Gastrocnemius medialis (tissue), 4 donors: ENCODE measurements at regions not wholly inside any gene's neighbourhood (a gene's known extent, or its start where the extent isn't known, plus 50 kb on each side); places are given as distances from the start of the nearest gene placed in this dataset.
A peak's percentile ranks its signal among the peaks of the same experiment; 100 is the strongest.

Experiments
- ATAC-seq, 2 donors: fragments of 150-250 bp; one replicate each; pipeline ENCODE4 v1.9.1; 2016
- DNase-seq, 2 donors: peaks; one replicate each; pipeline ENCODE4 v3.0.0-alpha.2; 2019
- H3K27ac ChIP-seq, 4 donors: fragments of 200-600 bp; sonication (generic); 1 replicate in 1 of 4; 2 replicates in 3 of 4; pipeline ENCODE4 v1.5.1; 2016 to 2018; ENCODE audit warnings: mild to moderate bottlenecking in 2 of 4, moderate library complexity in 1 of 4
- H3K27me3 ChIP-seq, 3 donors: fragments of 200-600 bp; sonication (generic) in 2 of 3; 1 replicate in 1 of 3; 2 replicates in 2 of 3; pipeline versions ENCODE4 v1.5.1 to v1.6.0; 2016 to 2019; ENCODE audit warnings: mild to moderate bottlenecking in 1 of 3, moderate library complexity in 1 of 3
- H3K36me3 ChIP-seq, 2 donors: fragments of 200-600 bp; sonication (generic) in 1 of 2; one replicate each; pipeline ENCODE4 v1.5.1; 2017 to 2018
- H3K4me1 ChIP-seq, 2 donors: fragments of 200-600 bp; sonication (generic) in 1 of 2; one replicate each; pipeline ENCODE4 v1.5.1; 2016 to 2017; ENCODE audit warnings: mild to moderate bottlenecking in 2 of 2
- H3K4me3 ChIP-seq, 4 donors: fragments of 200-600 bp; sonication (generic) in 3 of 4; 1 replicate in 1 of 4; 2 replicates in 3 of 4; pipeline ENCODE4 v1.5.1; 2016 to 2019; ENCODE audit warnings: mild to moderate bottlenecking in 2 of 4
- H3K9me3 ChIP-seq, 3 donors: fragments of 200-600 bp; sonication (generic) in 2 of 3; 1 replicate in 1 of 3; 2 replicates in 2 of 3; pipeline ENCODE4 v1.5.1; 2016 to 2019
- POLR2A ChIP-seq, 2 donors: fragments of 450-650 bp; IDR thresholded peaks; one replicate each; pipeline ENCODE4 v1.6.1; 2017; ENCODE audit warnings: antibody characterized with exemption in 2 of 2, mild to moderate bottlenecking in 2 of 2, moderate library complexity in 2 of 2
- in situ Hi-C, 4 donors: fragments of 200-750 bp; cut with MboI; loops; one replicate each; pipeline versions ENCODE4 v1.15.0 to v1.8.0; 2017; ENCODE audit warnings: low sequenced_read_pairs in 4 of 4
- intact Hi-C: fragments of 100-400 bp; cut with DNase I; formaldehyde crosslinking; loops from one replicate; pipeline ENCODE4 v1.15.1; 2023; ENCODE audit warnings: low total_unique reads
- TF ChIP-seq, protein P1 (sequence below), 5 experiments: fragments of 450-650 bp in 3 of 5; fragments of 200-600 bp in 2 of 5; sonication (generic) in 2 of 5; IDR thresholded peaks in 4 of 5; conservative IDR thresholded peaks in 1 of 5; 1 replicate in 4 of 5; 2 replicates in 1 of 5; pipeline ENCODE4 v1.5.1; 2016 to 2019; ENCODE audit warnings: antibody characterized with exemption in 5 of 5, mild to moderate bottlenecking in 3 of 5, moderate library complexity in 3 of 5

DNA sequence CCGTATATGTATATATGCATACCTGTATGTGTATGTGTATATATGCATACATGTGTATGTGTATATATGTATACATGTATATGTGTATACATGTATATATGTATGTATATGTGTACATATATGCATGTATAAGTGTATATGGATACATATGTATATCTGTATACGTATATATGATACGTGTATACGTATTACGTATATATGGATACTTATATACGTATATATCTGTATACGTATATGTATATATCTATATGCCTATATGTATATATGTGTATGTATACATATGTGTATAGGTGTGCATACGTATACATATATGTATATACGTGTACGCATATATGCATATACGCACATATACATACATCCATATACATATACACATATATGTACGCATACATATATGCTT lies 681.6 kb upstream of the ANO3 start:
- no peak overlapping the region for H3K4me3 ChIP-seq
- H3K4me1 ChIP-seq = peaks cover 0 to 3% of the 10 kb centered on the region in 2 donors
- in situ Hi-C loops (no loop called here), intact Hi-C loops (no loop called here)
- DNase-seq (no peak), ATAC-seq (no peak)
- H3K36me3 ChIP-seq = no peaks in the 10 kb centered on the region
- no peak for TF ChIP-seq POLR2A (IDR thresholded peaks at IDR 0.05)
- TF ChIP-seq, protein P1, sequence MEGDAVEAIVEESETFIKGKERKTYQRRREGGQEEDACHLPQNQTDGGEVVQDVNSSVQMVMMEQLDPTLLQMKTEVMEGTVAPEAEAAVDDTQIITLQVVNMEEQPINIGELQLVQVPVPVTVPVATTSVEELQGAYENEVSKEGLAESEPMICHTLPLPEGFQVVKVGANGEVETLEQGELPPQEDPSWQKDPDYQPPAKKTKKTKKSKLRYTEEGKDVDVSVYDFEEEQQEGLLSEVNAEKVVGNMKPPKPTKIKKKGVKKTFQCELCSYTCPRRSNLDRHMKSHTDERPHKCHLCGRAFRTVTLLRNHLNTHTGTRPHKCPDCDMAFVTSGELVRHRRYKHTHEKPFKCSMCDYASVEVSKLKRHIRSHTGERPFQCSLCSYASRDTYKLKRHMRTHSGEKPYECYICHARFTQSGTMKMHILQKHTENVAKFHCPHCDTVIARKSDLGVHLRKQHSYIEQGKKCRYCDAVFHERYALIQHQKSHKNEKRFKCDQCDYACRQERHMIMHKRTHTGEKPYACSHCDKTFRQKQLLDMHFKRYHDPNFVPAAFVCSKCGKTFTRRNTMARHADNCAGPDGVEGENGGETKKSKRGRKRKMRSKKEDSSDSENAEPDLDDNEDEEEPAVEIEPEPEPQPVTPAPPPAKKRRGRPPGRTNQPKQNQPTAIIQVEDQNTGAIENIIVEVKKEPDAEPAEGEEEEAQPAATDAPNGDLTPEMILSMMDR (IDR thresholded peaks at IDR 0.05 in 4 of 5, conservative IDR thresholded peaks at IDR 0.05 in 1 of 5) = no peak
- H3K27ac ChIP-seq = no peak overlapping the region
- H3K9me3 ChIP-seq = no peaks in the 10 kb centered on the region
- no peaks in the 10 kb centered on the region for H3K27me3 ChIP-seq

DNA sequence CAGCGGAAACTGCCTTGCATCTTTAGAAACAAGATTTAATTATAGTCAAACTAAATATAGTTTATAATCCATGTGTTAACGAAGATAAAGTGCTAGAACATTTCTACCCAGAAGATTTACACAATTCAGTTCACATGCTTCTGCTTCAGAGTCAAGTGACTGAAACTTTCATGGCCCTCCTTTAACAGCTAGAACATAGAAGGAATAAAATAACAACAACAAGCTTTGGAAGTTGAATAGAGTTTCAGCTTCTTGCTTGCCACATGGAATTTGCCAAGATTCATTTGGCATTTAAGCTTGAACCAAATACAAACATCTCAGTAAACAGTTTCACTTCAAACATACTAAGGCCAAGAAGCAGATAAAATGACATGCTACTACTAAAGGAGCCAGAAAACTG lies 676.3 kb upstream of the ANO3 start:
- intact Hi-C loops = no loop called here
- Histone ChIP-seq H3K27me3 (no peaks in the 10 kb centered on the region), H3K4me1 (peaks cover 0 to 5% of the 10 kb centered on the region in 2 donors), H3K9me3 (no peaks in the 10 kb centered on the region), H3K4me3 (no peak overlapping the region), H3K36me3 (no peaks in the 10 kb centered on the region), H3K27ac (peak overlapping the region in 1 of 4 donors; percentile 59)
- ATAC-seq (peak in 1 of 2 donors; percentile 19), DNase-seq (no peak)
- TF ChIP-seq, protein P1 (IDR thresholded peaks at IDR 0.05 in 4 of 5, conservative IDR thresholded peaks at IDR 0.05 in 1 of 5) = no peak
- TF ChIP-seq POLR2A (IDR thresholded peaks at IDR 0.05) = no peak
- in situ Hi-C loops = no loop called here

DNA sequence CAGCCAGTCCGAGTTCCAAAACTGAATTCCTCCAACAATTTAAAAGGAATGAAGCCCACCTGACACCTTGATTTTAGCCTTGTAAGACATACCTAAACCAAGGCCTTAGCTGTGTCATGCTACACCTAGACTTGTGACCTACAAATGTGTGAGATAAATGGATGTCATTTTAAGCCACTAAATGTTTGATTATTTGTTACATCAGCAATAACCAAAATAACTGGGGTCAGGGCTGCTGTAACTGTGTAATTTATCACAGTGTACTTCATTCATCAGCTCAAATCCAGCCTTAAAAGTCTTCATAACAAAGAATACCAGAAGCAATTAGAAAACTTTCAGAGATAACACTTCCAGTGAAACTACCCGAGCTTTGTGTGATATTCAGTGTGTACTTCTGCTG lies 673.0 kb upstream of the ANO3 start:
- H3K27me3 ChIP-seq = no peaks in the 10 kb centered on the region
- intact Hi-C loops (no loop called here), in situ Hi-C loops (no loop called here)
- DNase-seq = no peak
- TF ChIP-seq, protein P1 (IDR thresholded peaks at IDR 0.05 in 4 of 5, conservative IDR thresholded peaks at IDR 0.05 in 1 of 5) = no peak
- TF ChIP-seq POLR2A (IDR thresholded peaks at IDR 0.05) = no peak
- no peak overlapping the region for H3K27ac ChIP-seq
- no peaks in the 10 kb centered on the region for H3K9me3 ChIP-seq
- no peaks in the 10 kb centered on the region for H3K36me3 ChIP-seq
- ATAC-seq = no peak
- peaks cover 0 to 5% of the 10 kb centered on the region in 2 donors for H3K4me1 ChIP-seq
- no peak overlapping the region for H3K4me3 ChIP-seq

DNA sequence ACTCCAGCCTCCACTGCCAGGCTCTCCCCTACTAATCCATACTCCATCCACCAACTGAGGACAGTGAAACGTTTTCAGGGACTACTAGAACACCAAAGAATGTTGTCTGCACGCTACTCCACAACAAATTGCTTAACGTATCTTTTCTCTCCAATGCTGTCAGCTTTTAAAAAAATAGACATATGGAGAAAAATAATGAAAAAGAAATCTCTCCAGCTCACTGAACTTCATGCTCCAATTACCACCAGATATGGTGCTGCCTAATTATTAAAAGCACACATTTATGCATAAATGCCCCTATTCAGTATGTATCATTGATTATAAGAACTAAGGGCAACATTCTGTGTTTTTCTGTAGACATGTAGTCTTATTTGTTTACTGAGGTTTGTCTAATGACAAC lies 672.2 kb upstream of the ANO3 start:
- in situ Hi-C loops = no loop called here
- Histone ChIP-seq H3K27ac (no peak overlapping the region), H3K27me3 (no peaks in the 10 kb centered on the region), H3K4me1 (peaks cover 0 to 5% of the 10 kb centered on the region in 2 donors), H3K4me3 (no peak overlapping the region), H3K9me3 (no peaks in the 10 kb centered on the region), H3K36me3 (no peaks in the 10 kb centered on the region)
- TF ChIP-seq, protein P1 (IDR thresholded peaks at IDR 0.05 in 4 of 5, conservative IDR thresholded peaks at IDR 0.05 in 1 of 5) = no peak
- no peak for TF ChIP-seq POLR2A (IDR thresholded peaks at IDR 0.05)
- DNase-seq = no peak
- intact Hi-C loops = no loop called here
- ATAC-seq = no peak

DNA sequence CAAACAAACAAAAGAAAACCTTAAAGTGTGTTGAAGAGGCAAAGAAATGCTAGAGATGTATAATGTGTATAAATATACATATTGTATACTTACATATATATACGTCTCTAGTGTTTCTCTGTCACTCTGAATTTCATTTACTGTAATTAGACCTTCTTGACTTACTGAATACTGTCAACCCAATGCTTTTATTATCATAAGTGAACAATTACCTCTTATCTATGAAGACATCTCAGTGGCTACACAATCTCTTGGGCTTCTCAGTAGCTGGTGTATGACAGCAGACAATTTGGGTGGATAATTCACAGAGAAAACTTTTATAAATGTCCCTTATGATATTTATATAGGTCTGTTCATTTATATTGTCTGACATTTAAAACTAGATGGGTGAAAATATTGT lies 664.1 kb upstream of the ANO3 start:
- Histone ChIP-seq H3K27me3 (no peaks in the 10 kb centered on the region), H3K36me3 (no peaks in the 10 kb centered on the region), H3K9me3 (no peaks in the 10 kb centered on the region), H3K4me3 (no peak overlapping the region), H3K27ac (no peak overlapping the region), H3K4me1 (no peaks in the 10 kb centered on the region)
- DNase-seq (no peak), ATAC-seq (no peak)
- intact Hi-C loops = no loop called here
- TF ChIP-seq, protein P1 (IDR thresholded peaks at IDR 0.05 in 4 of 5, conservative IDR thresholded peaks at IDR 0.05 in 1 of 5) = no peak
- TF ChIP-seq POLR2A (IDR thresholded peaks at IDR 0.05) = no peak
- in situ Hi-C loops = no loop called here
